OCI-LY3 (cell line): ENCODE measurements at regions not wholly inside any gene's neighbourhood (a gene's known extent, or its start where the extent isn't known, plus 50 kb on each side); places are given as distances from the start of the nearest gene placed in this dataset.

ENCODE experiments used
- CTCF ChIP-seq: fragments of 200-600, 300-600 bp; sonication (generic); IDR thresholded peaks from 2 replicates; pipeline ENCODE4 v1.5.1; 2014; ENCODE audit warnings: antibody characterized with exemption, low read length, low read depth
- EZH2phosphoT487 ChIP-seq: fragments of 200-600 bp; shearing (Covaris generic); IDR thresholded peaks from 2 replicates; pipeline ENCODE4 v1.6.1; 2018; ENCODE audit warnings: antibody characterized with exemption, mixed run types, low read depth

GRCh38 chr2:57959390-57959789 is 87.2 kb upstream of the VRK2 start:
- TF ChIP-seq CTCF (no peak), EZH2phosphoT487 (no peak)
